ENCODE measurements at regions not wholly inside any gene's neighbourhood (a gene's known extent, or its start where the extent isn't known, plus 50 kb on each side); places are given as distances from the start of the nearest gene placed in this dataset.

- Mint-ChIP-seq H3K36me3 (ENCODE audit: low read depth) (no peaks in the 10 kb centered on the region), H3K4me3 (no peak overlapping the region), H3K4me1 (ENCODE audit: low read depth) (no peaks in the 10 kb centered on the region), H3K27ac (no peak overlapping the region), H3K9me3 (no peaks in the 10 kb centered on the region), H3K27me3 (peaks cover 11% of the 10 kb centered on the region)
- TF ChIP-seq CTCF (IDR thresholded peaks at IDR 0.05), result no peak
- no peak for ATAC-seq
- POLR2A ChIA-PET, result no interaction called here
- no peak for DNase-seq
- intact Hi-C loops (cut with micrococcal nuclease), result no loop called here
- CTCF ChIA-PET, result interaction anchor here (0.8 kb wide), 1 partner anchor 590 kb away, joined by 3 read pairs; no protein-coding TSS in a partner anchor
These were observed 137.3 kb upstream of the KIF2A start for GRCh38 chr5:62168506-62169281.

- Mint-ChIP-seq H3K4me3 (no peak overlapping the region), H3K9me3 (no peaks in the 10 kb centered on the region), H3K36me3 (ENCODE audit: low read depth) (no peaks in the 10 kb centered on the region), H3K4me1 (ENCODE audit: low read depth) (no peaks in the 10 kb centered on the region), H3K27me3 (peaks cover 15% of the 10 kb centered on the region), H3K27ac (no peak overlapping the region)
- ATAC-seq, result no peak
- DNase-seq, result no peak
- no peak for TF ChIP-seq CTCF (IDR thresholded peaks at IDR 0.05)
- CTCF ChIA-PET, result no interaction called here
- POLR2A ChIA-PET, result interaction anchor here (0.6 kb wide), 1 partner anchor 497 kb away, joined by 3 read pairs; no protein-coding TSS in a partner anchor
- intact Hi-C loops (cut with micrococcal nuclease), result no loop called here
These were observed 127.7 kb upstream of the KIF2A start for GRCh38 chr5:62178258-62178657.

- DNase-seq, result no peak
- ATAC-seq, result no peak
- H3K4me1 Mint-ChIP-seq (ENCODE audit: low read depth), result no peaks in the 10 kb centered on the region
- POLR2A ChIA-PET, result no interaction called here
- CTCF ChIA-PET, result no interaction called here
- no peak for TF ChIP-seq CTCF (IDR thresholded peaks at IDR 0.05)
- no peaks in the 10 kb centered on the region for H3K36me3 Mint-ChIP-seq (ENCODE audit: low read depth)
- intact Hi-C loops (cut with micrococcal nuclease), result no loop called here
- H3K27me3 Mint-ChIP-seq, result peaks cover 14% of the 10 kb centered on the region
- H3K4me3 Mint-ChIP-seq, result no peak overlapping the region
- H3K9me3 Mint-ChIP-seq, result no peaks in the 10 kb centered on the region
- no peak overlapping the region for H3K27ac Mint-ChIP-seq
These were observed 123.2 kb upstream of the KIF2A start for GRCh38 chr5:62182802-62183201.

- Mint-ChIP-seq H3K36me3 (ENCODE audit: low read depth) (no peaks in the 10 kb centered on the region), H3K4me1 (ENCODE audit: low read depth) (no peaks in the 10 kb centered on the region), H3K4me3 (no peak overlapping the region), H3K27ac (no peak overlapping the region), H3K27me3 (peaks cover 12% of the 10 kb centered on the region), H3K9me3 (no peaks in the 10 kb centered on the region)
- no peak for ATAC-seq
- no peak for DNase-seq
- TF ChIP-seq CTCF (IDR thresholded peaks at IDR 0.05), result no peak
- intact Hi-C loops (cut with micrococcal nuclease), result no loop called here
- CTCF ChIA-PET, result no interaction called here
- POLR2A ChIA-PET, result no interaction called here
These were observed 122.3 kb upstream of the KIF2A start for GRCh38 chr5:62183727-62184126.

- H3K36me3 Mint-ChIP-seq (ENCODE audit: low read depth), result no peaks in the 10 kb centered on the region
These were observed 121.6 kb upstream of the KIF2A start for GRCh38 chr5:62184444-62184843.

More at GRCh38 chr5:62184444-62184843, 121.6 kb upstream of the KIF2A start:
- DNase-seq (no peak), ATAC-seq (no peak)
- no peak for TF ChIP-seq CTCF (IDR thresholded peaks at IDR 0.05)
- intact Hi-C loops (cut with micrococcal nuclease), result no loop called here
- Mint-ChIP-seq H3K4me1 (ENCODE audit: low read depth) (no peaks in the 10 kb centered on the region), H3K9me3 (no peaks in the 10 kb centered on the region), H3K27me3 (peaks cover 6% of the 10 kb centered on the region), H3K27ac (no peak overlapping the region), H3K4me3 (no peak overlapping the region)
- ChIA-PET POLR2A (no interaction called here), CTCF (no interaction called here)

Measured in activated CD8-positive, alpha-beta T cell treated with anti-CD3 and anti-CD28 coated beads for 36 hours (primary cell).